Neural cell (in vitro differentiated cells): ENCODE measurements at regions not wholly inside any gene's neighbourhood (a gene's known extent, or its start where the extent isn't known, plus 50 kb on each side); places are given as distances from the start of the nearest gene placed in this dataset.

ENCODE experiments used
- CTCF ChIP-seq: fragments of 450-650 bp; IDR thresholded peaks from 2 replicates; pipeline ENCODE4 v1.5.1; 2014; ENCODE audit warnings: antibody characterized with exemption, mild to moderate bottlenecking, moderate library complexity; ENCODE audit not compliant: poor library complexity, severe bottlenecking
- EP300 ChIP-seq: fragments of 450-650 bp; conservative IDR thresholded peaks from 2 replicates; pipeline ENCODE4 v1.6.1; 2014; ENCODE audit warnings: antibody characterized with exemption, mild to moderate bottlenecking, moderate library complexity; ENCODE audit not compliant: poor library complexity, severe bottlenecking
- EZH2 ChIP-seq: fragments of 200-600, 300-800 bp; shearing (Covaris generic), sonication (generic); IDR thresholded peaks from 2 replicates; pipeline ENCODE4 v1.6.1; 2014; ENCODE audit warnings: antibody characterized with exemption, low read length, borderline replicate concordance, mild to moderate bottlenecking; ENCODE audit not compliant: insufficient read depth, poor library complexity, severe bottlenecking
- MXI1 ChIP-seq: fragments of 450-650 bp; conservative IDR thresholded peaks from 2 replicates; pipeline ENCODE4 v1.6.1; 2014; ENCODE audit warnings: antibody characterized with exemption, mild to moderate bottlenecking; ENCODE audit not compliant: poor library complexity, severe bottlenecking
- POLR2AphosphoS5 ChIP-seq: IDR thresholded peaks from 2 replicates; pipeline ENCODE4 v1.6.1; 2012
- SMC3 ChIP-seq: fragments of 450-650 bp; conservative IDR thresholded peaks from 2 replicates; pipeline ENCODE4 v1.6.1; 2014; ENCODE audit warnings: antibody characterized with exemption, mild to moderate bottlenecking, moderate library complexity; ENCODE audit not compliant: poor library complexity
- TF ChIP-seq, protein P1 (sequence below): IDR thresholded peaks from 2 replicates; pipeline ENCODE4 v1.6.1; 2012; ENCODE audit warnings: borderline replicate concordance

DNA sequence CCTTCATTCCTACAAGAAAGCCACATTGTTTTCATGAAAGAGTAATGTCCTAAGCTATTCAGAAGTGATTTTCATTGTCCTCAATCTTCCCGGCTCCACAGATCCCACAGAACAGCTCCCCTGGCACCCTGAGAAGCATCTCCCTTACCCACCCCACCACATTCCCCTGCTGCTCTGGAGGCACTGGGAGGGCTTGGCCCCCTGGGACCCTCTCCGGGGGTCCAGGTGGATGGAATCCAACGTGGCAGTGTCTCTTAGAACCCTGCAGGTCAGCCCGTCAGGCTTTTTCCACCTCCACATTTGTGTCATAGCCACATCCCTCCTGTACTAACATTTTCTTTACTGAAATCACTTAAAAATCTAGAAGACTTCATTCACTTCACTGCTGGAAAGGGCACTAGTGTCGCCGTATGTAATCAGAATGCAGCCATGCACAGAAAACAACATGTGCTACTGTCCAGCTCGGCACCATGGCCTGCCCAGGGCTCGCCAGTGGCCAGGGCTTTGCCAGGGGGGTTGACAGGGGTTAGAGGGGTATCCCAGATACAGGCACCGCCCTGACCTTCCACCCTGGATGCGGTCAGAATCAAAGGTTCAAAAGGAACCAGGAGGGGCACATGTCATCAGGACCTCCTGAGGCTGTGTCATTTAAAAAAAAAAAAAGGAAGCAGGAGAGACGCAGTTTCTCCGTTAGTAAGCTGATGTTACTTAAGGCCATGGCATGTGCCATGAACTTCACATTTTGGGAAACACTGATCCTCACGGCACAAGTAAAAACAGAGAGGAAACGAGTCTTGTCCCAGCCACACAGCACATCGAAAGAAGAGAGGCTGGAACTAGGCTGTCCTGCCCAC, 106.3 kb downstream of the LSM3 start:
- TF ChIP-seq POLR2AphosphoS5: no peak
- no peak for TF ChIP-seq CTCF
- no peak for TF ChIP-seq EP300
- no peak for TF ChIP-seq EZH2
- TF ChIP-seq SMC3: no peak
- TF ChIP-seq, protein P1, sequence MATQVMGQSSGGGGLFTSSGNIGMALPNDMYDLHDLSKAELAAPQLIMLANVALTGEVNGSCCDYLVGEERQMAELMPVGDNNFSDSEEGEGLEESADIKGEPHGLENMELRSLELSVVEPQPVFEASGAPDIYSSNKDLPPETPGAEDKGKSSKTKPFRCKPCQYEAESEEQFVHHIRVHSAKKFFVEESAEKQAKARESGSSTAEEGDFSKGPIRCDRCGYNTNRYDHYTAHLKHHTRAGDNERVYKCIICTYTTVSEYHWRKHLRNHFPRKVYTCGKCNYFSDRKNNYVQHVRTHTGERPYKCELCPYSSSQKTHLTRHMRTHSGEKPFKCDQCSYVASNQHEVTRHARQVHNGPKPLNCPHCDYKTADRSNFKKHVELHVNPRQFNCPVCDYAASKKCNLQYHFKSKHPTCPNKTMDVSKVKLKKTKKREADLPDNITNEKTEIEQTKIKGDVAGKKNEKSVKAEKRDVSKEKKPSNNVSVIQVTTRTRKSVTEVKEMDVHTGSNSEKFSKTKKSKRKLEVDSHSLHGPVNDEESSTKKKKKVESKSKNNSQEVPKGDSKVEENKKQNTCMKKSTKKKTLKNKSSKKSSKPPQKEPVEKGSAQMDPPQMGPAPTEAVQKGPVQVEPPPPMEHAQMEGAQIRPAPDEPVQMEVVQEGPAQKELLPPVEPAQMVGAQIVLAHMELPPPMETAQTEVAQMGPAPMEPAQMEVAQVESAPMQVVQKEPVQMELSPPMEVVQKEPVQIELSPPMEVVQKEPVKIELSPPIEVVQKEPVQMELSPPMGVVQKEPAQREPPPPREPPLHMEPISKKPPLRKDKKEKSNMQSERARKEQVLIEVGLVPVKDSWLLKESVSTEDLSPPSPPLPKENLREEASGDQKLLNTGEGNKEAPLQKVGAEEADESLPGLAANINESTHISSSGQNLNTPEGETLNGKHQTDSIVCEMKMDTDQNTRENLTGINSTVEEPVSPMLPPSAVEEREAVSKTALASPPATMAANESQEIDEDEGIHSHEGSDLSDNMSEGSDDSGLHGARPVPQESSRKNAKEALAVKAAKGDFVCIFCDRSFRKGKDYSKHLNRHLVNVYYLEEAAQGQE: no peak
- no peak for TF ChIP-seq MXI1
